B cell (primary cell): ENCODE measurements at regions not wholly inside any gene's neighbourhood (a gene's known extent, or its start where the extent isn't known, plus 50 kb on each side); places are given as distances from the start of the nearest gene placed in this dataset.
"Not testable (repeated sequence)": the region's sequence is repeated elsewhere in the genome, so short reads cannot be mapped to it uniquely, and the experiment has no call there.

Experiments used
- ATAC-seq: fragments of 200-7000 bp; cut with Tn5 transposase; one replicate; pipeline ENCODE4 v1.10.0; 2021; ENCODE audit warnings: low read depth, mild to moderate bottlenecking, moderate number of reproducible peaks, moderate library complexity
- CTCF ChIA-PET: fragments of 350-600 bp; sonication (Branson Sonifier 250); formaldehyde crosslinking; loops from one replicate; lab custom pipeline; 2021; ENCODE audit warnings: antibody characterized with exemption, inconsistent platforms; lab: Charles Lee
- POLR2A ChIA-PET: fragments of 350-600 bp; sonication (Branson Sonifier 250); formaldehyde crosslinking; loops from one replicate; lab custom pipeline; 2021; ENCODE audit warnings: antibody characterized with exemption; lab: Charles Lee
- DNase-seq: peaks from one replicate; pipeline ENCODE4 v3.0.0; 2013
- H2AFZ ChIP-seq: 2 replicates; pipeline ENCODE4 v1.6.1; 2012; ENCODE audit warnings: mild to moderate bottlenecking, low read depth, low read length; ENCODE audit not compliant: insufficient read depth, poor library complexity, severe bottlenecking
- H3K27ac ChIP-seq, 2 donors: 1 replicate in 1 of 2; 2 replicates in 1 of 2; pipeline ENCODE4 v1.5.1; 2012 to 2013; ENCODE audit warnings: low read length in 2 of 2, mild to moderate bottlenecking in 2 of 2, moderate library complexity in 1 of 2
- H3K27me3 ChIP-seq, 4 experiments: fragments of 200-600 bp in 1 of 4; sonication (generic) in 1 of 4; replicated peaks in 1 of 4; 1 replicate in 2 of 4; 2 replicates in 2 of 4; pipeline versions ENCODE4 v1.6.1 to v1.7.0; 2013 to 2016; ENCODE audit warnings: low read length in 3 of 4, mild to moderate bottlenecking in 2 of 4, mixed read lengths in 1 of 4, moderate library complexity in 1 of 4; ENCODE audit not compliant: insufficient read depth in 4 of 4, control insufficient read depth in 3 of 4; ENCODE audit errors: control extremely low read depth in 1 of 4
- H3K36me3 ChIP-seq, 2 experiments: replicated peaks in 1 of 2; 1 replicate in 1 of 2; 2 replicates in 1 of 2; pipeline versions ENCODE4 v1.6.1 to v1.7.1; 2013; ENCODE audit warnings: low read length in 1 of 2; ENCODE audit not compliant: insufficient read depth in 2 of 2, control insufficient read depth in 1 of 2; ENCODE audit errors: control extremely low read depth in 1 of 2, extremely low read depth in 1 of 2
- H3K4me1 ChIP-seq, 2 donors: fragments of 200-600 bp in 1 of 2; sonication (generic) in 1 of 2; 1 replicate in 1 of 2; 2 replicates in 1 of 2; pipeline versions ENCODE4 v1.5.1 to v1.6.1; 2013 to 2017; ENCODE audit warnings: low read length in 2 of 2; ENCODE audit not compliant: control insufficient read depth in 2 of 2, insufficient read depth in 2 of 2
- H3K4me2 ChIP-seq: replicated peaks from 2 replicates; pipeline ENCODE3; 2012; ENCODE audit warnings: mild to moderate bottlenecking, low read depth, low read length; ENCODE audit not compliant: poor library complexity, severe bottlenecking
- H3K4me3 ChIP-seq, 5 experiments: fragments of 200-600 bp in 1 of 5; sonication (generic) in 1 of 5; 1 replicate in 3 of 5; 2 replicates in 2 of 5; pipeline versions ENCODE4 v1.5.1 to v1.7.0; 2011 to 2016; ENCODE audit warnings: low read length in 4 of 5, mild to moderate bottlenecking in 4 of 5, low read depth in 2 of 5, control low read depth in 1 of 5, moderate library complexity in 1 of 5; ENCODE audit not compliant: insufficient read depth in 1 of 5; ENCODE audit errors: control extremely low read depth in 1 of 5, extremely low read depth in 1 of 5
- H3K79me2 ChIP-seq: fragments of 200-600 bp; sonication (generic); one replicate; pipeline ENCODE4 v1.6.0; 2016; ENCODE audit warnings: low read length; ENCODE audit not compliant: control insufficient read depth, insufficient read depth
- H3K9ac ChIP-seq: fragments of 200-600 bp; sonication (generic); 2 replicates; pipeline ENCODE4 v1.6.1; 2017; ENCODE audit warnings: mild to moderate bottlenecking, low read length, moderate library complexity
- H3K9me3 ChIP-seq, 3 donors: one replicate each; pipeline versions ENCODE4 v1.6.1 to v1.7.1; 2013; ENCODE audit warnings: low read length in 2 of 3; ENCODE audit not compliant: control insufficient read depth in 2 of 3, insufficient read depth in 1 of 3; ENCODE audit errors: control extremely low read depth in 1 of 3
- H4K20me1 ChIP-seq: 2 replicates; pipeline ENCODE4 v1.6.0; 2012; ENCODE audit warnings: mild to moderate bottlenecking, low read length; ENCODE audit not compliant: insufficient read depth, control insufficient read depth, poor library complexity, severe bottlenecking
- H3K27ac Mint-ChIP-seq: one replicate; pipeline ENCODE4 v1.8.0; 2021; ENCODE audit warnings: mixed read lengths
- H3K27me3 Mint-ChIP-seq: one replicate; pipeline ENCODE4 v1.8.0; 2021; ENCODE audit warnings: mixed read lengths
- H3K4me1 Mint-ChIP-seq: one replicate; pipeline ENCODE4 v1.8.0; 2021; ENCODE audit warnings: mixed read lengths
- H3K4me3 Mint-ChIP-seq: one replicate; pipeline ENCODE4 v1.8.0; 2021; ENCODE audit warnings: mixed read lengths
- H3K9me3 Mint-ChIP-seq: one replicate; pipeline ENCODE4 v1.8.0; 2022; ENCODE audit warnings: mixed read lengths; ENCODE audit not compliant: insufficient read depth
- EZH2 ChIP-seq: IDR thresholded peaks from 2 replicates; pipeline ENCODE4 v1.6.1; 2012; ENCODE audit warnings: borderline replicate concordance, low read depth, mild to moderate bottlenecking, moderate library complexity, low read length; ENCODE audit not compliant: insufficient read depth, poor library complexity, severe bottlenecking
- WGBS: methylation state at CpG from one replicate; pipeline ENCODE4 v1.1.5; 2013; ENCODE audit warnings: missing lambda C conversion rate; ENCODE audit not compliant: insufficient coverage; 5-methylcytosine and 5-hydroxymethylcytosine counted together
- intact Hi-C: fragments of 100-400 bp; cut with micrococcal nuclease; formaldehyde crosslinking; loops from one replicate; pipeline ENCODE4 v1.10.0; 2022
- TF ChIP-seq, protein P1 (sequence below): fragments of 200-600 bp; IDR thresholded peaks from one replicate; pipeline ENCODE4 v1.8.0; 2022; ENCODE audit warnings: antibody characterized with exemption, mild to moderate bottlenecking

DNA sequence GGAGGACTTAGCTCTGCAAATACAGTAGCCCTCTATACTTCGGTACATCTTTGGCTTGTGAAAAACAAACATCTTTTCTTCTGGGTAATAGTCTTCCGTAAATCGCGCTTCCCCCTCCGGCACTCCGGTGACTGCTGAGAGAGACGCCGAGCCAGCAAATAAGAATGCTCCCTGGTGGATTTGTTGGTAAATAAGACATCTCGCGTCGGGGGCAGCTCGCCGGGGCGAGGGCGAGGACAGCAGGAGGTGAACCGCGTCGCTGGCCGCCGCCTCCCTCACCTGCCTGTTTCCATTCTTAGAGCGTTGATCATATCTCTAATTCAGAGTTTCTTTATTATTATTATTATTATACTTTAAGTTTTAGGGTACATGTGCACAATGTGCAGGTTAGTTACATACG, 117.6 kb downstream of the PMAIP1 start:
- TF ChIP-seq EZH2, result no peak
- TF ChIP-seq, protein P1, sequence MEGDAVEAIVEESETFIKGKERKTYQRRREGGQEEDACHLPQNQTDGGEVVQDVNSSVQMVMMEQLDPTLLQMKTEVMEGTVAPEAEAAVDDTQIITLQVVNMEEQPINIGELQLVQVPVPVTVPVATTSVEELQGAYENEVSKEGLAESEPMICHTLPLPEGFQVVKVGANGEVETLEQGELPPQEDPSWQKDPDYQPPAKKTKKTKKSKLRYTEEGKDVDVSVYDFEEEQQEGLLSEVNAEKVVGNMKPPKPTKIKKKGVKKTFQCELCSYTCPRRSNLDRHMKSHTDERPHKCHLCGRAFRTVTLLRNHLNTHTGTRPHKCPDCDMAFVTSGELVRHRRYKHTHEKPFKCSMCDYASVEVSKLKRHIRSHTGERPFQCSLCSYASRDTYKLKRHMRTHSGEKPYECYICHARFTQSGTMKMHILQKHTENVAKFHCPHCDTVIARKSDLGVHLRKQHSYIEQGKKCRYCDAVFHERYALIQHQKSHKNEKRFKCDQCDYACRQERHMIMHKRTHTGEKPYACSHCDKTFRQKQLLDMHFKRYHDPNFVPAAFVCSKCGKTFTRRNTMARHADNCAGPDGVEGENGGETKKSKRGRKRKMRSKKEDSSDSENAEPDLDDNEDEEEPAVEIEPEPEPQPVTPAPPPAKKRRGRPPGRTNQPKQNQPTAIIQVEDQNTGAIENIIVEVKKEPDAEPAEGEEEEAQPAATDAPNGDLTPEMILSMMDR, result no peak
- Histone ChIP-seq H3K4me3 (no peak overlapping the region), H3K9me3 (peaks cover 0 to 3% (median 0%) of the 10 kb centered on the region in 3 donors), H2AFZ (no peak overlapping the region), H3K27ac (no peak overlapping the region), H3K4me1 (no peaks in the 10 kb centered on the region), H4K20me1 (no peaks in the 10 kb centered on the region), H3K9ac (no peak overlapping the region), H3K36me3 (no peaks in the 10 kb centered on the region), H3K4me2 (no peak overlapping the region), H3K79me2 (no peaks in the 10 kb centered on the region), H3K27me3 (peaks cover 0 to 10% (median 0%) of the 10 kb centered on the region in 4 experiments)
- intact Hi-C loops, result no loop called here
- POLR2A ChIA-PET, result no interaction called here
- ATAC-seq, result no peak
- CTCF ChIA-PET, result no interaction called here
- no peak for DNase-seq
- H3K27ac Mint-ChIP-seq, result no peak overlapping the region
- H3K4me1 Mint-ChIP-seq, result no peaks in the 10 kb centered on the region
- H3K27me3 Mint-ChIP-seq, result peaks cover 15% of the 10 kb centered on the region
- no peak overlapping the region for H3K4me3 Mint-ChIP-seq
- H3K9me3 Mint-ChIP-seq, result no peaks in the 10 kb centered on the region
- WGBS, result 97% methylated on average over 4 of the region's 22 CpGs

DNA sequence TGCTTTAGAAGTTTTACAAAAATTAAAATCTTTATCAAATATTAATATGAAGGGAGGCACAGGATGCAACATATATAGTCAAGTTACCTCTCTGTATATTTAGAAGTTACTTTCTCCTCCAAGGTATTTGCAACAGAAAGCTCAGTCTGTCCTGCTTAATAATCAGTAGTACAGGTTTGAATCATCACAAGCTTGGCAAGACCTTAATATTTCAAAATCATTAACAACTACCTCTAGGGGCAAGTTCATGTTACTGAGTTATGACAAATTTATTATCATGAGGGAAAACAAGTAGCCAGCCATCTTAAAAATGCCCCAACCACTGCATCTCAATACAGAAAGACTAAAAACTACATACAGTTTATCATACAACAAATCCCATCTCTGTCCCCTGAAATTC, 116.0 kb downstream of the PMAIP1 start:
- POLR2A ChIA-PET, intact Hi-C loops, H3K27ac ChIP-seq, H3K4me1 Mint-ChIP-seq, H3K9ac ChIP-seq, ATAC-seq, H2AFZ ChIP-seq, H3K4me2 ChIP-seq, H3K79me2 ChIP-seq, H4K20me1 ChIP-seq, H3K36me3 ChIP-seq, H3K9me3 Mint-ChIP-seq, H3K9me3 ChIP-seq, H3K4me3 ChIP-seq, H3K27ac Mint-ChIP-seq, H3K4me1 ChIP-seq, H3K4me3 Mint-ChIP-seq, CTCF ChIA-PET, DNase-seq: not testable (repeated sequence)
- peaks cover 24% of the 10 kb centered on the region for H3K27me3 Mint-ChIP-seq
- peaks cover 0 to 10% (median 0%) of the 10 kb centered on the region in 4 experiments for H3K27me3 ChIP-seq

DNA sequence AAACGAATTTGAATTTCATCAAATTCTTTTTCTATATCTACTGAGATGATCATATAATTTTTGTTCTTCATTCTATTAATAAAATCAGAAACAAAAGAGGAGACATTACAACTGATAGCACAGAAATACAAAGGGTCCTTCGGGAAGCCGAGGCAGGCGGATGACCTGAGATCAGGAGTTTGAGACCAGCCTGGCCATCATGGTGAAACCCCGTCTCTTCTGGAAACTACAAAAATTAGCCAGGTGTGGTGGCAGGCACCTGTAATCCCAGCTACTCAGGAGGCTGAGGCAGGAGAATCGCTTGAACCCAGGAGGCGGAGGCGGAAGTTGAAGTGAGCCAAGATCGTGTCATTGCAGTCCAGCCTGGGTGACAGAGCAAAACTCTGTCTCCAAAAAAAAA, 113.4 kb downstream of the PMAIP1 start:
- H3K9me3 Mint-ChIP-seq, H3K4me3 Mint-ChIP-seq, H3K9me3 ChIP-seq, H3K4me1 ChIP-seq, H3K27ac ChIP-seq, H2AFZ ChIP-seq, POLR2A ChIA-PET, H3K27me3 ChIP-seq, H3K9ac ChIP-seq, H3K4me1 Mint-ChIP-seq, CTCF ChIA-PET, H3K79me2 ChIP-seq, DNase-seq, H3K4me2 ChIP-seq, ATAC-seq, H4K20me1 ChIP-seq, H3K36me3 ChIP-seq, H3K4me3 ChIP-seq, H3K27ac Mint-ChIP-seq, intact Hi-C loops: not testable (repeated sequence)
- H3K27me3 Mint-ChIP-seq, result peaks cover 25% of the 10 kb centered on the region
- WGBS, result 96% methylated on average over 6 of the region's 9 CpGs
